Stimulated activated CD8-positive, alpha-beta memory T cell treated with anti-CD3 and anti-CD28 coated beads, Interleukin-4, amount 100 ng/mL, for 24 hours (primary cell): ENCODE measurements at regions not wholly inside any gene's neighbourhood (a gene's known extent, or its start where the extent isn't known, plus 50 kb on each side); places are given as distances from the start of the nearest gene placed in this dataset.

Experiments
- DNase-seq: peaks from one replicate; pipeline ENCODE4 v3.0.0-alpha.2; 2020; ENCODE audit warnings: low read depth

DNA sequence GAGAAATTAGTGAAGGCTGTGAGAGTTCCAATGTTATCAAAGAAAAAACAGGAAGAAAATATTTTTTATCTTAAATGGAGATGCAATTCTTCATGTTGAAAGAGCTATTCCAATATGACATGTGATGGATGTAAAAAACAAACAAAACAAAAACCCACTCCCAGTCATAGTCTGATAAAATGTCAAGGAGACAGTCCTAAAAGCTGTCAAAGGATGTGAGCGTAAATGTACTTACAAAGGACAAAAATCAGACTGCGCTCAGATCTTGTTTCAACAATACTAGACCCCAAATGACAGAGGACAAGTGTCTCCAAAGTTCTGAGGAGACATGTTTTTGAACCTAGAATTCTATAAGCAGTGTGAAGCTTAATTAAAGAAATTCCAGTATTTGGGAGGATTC is 265.8 kb downstream of the PLPP3 start:
- no peak for DNase-seq

DNA sequence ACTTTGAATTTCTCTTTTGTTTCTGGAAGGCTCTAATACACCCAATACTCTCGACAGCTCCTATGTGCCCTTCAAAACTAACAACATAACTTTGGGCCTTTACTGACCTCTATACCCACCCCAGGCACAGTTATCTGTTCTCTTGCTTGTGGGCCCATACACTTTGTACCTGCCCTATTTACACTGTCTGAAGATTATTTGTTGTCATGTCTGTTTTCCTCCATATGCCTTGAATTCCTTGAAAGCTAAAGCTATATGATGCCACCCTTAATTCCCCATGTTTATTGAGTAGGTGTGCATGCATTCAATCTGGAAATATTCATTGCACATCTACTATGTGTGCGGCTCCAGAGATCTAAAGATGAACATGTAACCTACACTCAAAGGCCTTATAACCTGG is 267.6 kb downstream of the PLPP3 start:
- DNase-seq: no peak

DNA sequence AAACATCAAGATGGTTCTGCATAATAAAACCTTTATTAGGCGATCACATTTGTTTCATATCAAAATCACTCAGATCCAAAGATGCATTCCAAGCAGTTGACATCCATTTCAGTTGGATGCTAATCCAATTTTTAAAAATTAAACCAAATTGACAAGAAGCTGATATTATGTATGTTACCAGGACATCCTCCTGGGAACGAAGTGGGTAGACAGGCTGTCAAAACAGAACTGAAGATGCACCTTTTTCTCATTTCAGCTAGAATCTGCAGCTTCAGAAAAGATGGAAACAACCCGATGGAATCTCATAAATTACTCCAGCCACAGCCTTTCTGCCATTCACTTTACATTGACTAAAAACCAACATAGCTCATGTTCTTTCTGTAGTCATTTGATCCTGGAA is 268.4 kb downstream of the PLPP3 start:
- no peak for DNase-seq

DNA sequence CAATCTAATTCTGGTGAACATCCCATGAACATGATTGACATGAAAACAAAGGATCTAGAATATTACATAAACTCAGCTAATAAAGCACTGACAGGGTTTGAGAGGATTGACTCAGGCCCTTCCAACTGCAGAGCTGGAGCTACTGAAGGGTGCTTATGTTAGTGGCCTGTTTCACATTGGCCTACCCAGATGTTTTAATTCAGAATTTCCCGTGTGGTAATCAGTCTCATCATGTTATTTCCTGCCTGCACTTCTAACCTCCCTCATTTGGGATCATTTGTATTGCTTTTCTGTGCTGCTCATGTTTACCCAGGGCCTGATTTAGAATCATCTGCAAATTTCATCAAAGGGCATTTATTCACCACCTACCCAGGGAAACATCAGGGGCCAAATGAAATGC is 270.3 kb downstream of the PLPP3 start:
- no peak for DNase-seq

DNA sequence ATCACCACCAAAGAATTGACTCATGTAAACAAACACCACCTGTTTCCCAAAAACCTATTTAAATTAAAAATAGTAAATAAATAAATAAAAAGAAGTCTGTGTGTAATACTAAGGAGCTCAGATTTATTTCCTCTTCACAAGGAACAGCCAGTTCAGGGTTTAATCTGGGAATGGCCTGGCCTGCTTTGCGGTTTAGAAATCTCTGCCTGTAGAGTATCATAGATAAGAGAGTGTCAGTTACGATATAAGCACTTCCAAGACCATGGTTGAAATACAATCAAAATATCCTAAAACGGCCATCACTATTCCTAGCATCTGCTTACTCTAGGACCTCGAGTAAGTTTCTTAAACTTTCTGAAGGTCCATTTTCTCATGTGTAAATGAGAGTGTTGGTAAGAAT is 274.4 kb downstream of the PLPP3 start:
- no peak for DNase-seq

DNA sequence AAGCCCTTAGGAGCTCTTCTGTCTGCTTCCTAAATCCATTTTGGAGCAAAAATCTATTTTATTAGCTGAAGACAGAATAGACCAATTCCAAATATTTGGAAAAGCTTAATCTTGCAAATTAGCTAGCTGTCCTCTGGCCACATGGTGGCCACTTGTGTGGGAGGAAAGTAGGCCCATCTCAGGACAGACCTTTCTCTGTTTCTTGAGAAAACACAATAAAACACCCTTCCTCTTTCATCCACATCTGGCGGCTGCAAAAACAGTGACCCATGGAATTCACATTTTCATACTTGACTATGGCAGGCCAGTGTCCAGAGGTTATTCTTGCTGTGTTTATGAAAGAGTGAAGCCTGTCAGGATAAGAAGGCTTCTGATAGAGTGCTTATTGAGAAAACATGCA is 275.6 kb downstream of the PLPP3 start:
- no peak for DNase-seq

DNA sequence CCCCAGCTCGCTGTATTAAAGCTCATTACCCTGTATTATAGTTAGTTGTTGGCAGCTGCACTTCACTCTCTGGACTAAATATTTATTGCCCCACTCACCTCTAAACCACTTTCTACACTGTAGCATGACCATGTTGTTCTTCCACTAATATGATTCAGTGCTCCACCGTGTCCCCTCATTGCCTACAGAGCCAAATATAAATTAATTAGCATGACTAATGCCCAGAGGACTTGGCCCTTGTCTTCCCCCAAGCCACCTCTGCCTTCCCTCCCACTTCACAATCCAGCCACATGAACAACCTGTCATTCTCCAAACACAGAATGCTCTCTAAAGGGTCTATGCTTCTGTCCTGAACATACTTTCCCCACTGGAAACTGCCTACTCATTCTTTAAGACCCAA is 276.5 kb downstream of the PLPP3 start:
- no peak for DNase-seq

DNA sequence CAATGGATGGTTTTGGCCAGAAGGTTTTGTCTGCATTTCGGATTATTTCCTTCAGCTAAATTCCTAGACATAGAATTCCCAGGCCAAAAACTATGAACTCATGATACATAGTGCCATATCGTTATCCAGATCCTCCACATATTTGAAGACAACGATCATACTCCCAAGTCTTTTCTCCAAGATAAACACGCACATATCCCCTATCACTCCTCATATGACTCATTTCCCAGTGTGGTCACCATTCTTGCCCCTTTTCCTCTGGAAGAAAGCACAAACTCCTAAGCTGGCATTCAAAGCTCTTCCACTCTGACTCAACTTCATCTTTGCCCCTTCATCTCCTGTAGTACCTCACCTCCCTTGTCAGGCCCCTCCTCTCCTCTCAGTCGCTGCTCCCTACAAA is 277.6 kb downstream of the PLPP3 start:
- DNase-seq: no peak

DNA sequence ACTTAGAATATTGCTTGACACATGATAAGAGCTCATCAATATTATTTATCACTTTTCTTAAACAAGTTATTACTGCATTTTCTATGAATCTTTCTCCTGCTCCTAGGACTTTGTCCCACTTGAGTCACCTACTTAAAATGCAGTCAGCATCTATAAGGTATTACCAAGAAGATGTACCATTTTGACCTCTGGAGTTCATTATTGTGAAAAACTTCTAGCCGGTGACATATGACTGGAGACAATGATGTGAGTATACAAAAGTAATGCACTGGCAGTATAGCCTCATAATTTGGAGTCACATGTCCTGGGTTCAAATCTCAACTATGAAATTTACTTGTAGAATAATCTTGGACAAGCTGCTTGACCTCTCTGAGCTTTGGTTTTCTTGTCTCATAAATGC is 278.5 kb downstream of the PLPP3 start:
- DNase-seq: no peak

DNA sequence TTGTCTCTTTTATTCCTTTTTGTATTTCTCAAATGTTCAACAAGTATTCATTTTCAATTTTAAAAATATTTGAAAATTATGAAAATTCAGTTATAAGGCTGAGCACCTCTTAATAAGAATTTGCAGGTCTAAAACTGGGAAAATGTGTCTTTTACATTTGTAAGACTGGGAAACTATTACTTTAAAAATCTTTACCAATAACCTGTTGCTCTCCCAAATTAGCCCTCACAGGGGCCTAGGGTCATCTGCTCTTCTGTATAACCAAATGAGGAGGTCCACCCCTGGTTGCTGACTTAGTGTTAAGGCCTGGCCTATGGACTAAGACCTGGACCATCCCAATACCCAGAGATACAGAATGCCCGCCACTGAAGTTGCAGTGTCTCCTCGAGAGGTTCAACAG is 280.5 kb downstream of the PLPP3 start:
- DNase-seq: no peak

DNA sequence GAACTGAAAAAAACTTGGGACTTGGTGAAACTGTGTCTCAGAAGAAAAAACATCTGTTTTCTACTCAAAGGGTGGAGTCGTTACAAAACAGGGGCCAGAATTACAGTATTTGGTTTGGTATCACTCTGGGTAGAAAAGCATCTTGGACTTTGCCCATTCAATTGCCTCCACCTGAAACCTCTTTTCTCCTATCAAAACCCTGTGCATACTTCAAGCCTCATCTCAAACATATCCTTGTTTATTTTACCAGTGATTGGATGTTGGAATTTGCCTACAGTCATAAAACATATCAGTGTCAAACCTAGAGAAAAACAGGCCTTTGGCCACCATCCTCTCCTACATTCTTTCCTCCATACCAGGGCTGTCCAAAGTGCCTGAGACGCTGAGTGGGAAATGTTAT is 281.5 kb downstream of the PLPP3 start:
- DNase-seq: no peak

DNA sequence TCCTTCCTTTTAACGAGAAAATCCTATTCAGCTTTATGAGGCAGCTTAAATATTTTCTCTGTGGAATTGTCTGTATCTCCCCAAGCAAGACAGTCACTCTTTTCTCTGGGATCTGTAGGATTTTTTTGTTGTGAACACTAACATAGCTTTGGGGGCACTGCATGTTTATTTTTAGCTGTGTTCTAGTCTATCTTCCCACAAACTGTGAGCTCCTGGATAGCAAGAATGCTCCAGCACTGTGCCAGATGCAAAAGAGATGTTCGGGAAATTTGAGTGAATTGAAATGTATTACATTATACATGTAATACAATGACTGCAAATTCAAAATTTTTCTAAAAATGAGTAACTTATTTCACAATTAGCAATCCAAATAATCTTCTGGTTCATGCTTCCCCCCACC is 282.2 kb downstream of the PLPP3 start:
- DNase-seq: no peak

DNA sequence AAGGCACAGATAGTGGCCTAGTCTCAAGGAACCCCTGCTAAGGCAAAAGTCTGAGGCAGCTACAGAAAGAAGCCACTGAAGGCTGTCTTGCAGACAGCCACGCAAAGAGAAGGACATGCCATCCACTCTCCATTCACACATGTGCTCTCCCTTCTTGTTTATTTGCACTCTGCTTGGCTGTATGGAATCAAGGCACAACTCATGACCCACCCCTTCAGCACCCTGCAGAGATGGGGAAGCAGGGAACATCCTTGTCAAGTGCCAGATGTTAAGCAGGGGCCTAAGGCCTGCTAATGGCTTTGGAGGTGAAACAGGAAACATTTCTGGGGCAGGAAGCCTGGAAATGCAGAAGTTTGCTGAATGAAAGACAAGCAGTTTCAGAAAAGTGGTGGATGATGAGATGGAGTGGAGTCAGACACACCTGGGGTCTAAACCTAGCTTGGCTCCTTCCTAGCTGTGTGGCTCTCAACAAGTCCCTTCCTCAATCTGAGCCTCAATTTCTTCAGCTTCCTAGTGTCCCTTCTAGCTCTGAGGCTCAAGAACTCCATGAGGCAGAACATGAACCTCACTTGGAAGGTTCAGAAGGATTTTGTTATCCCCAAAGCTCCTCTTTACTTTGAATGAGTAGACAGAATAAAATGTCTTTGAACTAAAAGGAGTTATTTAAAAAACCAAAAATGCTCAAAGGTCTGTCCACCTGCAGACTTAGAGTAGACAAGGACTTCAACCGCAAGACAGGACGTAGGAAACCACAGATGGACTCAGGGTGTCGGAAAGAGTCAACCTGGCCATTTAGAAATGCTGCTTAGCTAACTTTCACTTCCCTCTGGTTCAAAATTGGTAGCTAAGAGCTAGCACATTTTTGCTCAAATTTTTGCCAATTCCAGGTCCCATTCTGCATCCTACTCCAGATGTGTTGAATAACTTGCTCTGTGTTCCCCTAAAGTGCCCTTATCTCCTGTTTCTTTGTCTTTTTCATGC is 283.1 kb downstream of the PLPP3 start:
- no peak for DNase-seq

DNA sequence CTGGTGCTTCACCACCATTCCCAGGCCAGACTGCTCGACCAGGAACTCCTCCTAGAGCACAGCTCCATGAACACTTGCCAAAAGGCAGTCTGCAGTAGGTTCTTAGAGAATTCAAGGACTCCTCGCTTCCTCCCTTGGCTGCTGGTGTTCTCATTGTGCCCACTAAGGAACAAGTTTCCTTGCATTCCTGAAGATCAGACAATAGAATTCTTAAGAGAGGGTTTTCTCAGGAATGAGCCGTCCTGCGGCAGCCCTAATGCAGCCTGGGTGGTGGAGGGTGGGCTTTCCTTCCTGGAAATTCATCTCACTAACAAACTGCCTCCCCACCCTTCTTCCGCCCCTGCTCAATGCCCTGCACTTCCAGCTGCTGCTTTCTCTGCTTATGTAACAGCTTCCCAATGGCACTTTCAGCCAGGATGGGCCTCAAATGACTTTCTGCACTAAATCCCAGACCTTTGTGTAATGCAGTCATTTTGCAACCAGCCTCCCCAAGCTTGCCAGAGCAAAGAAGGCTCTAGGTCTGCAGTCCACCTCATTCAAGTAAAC is 287.9 kb downstream of the PLPP3 start:
- no peak for DNase-seq

DNA sequence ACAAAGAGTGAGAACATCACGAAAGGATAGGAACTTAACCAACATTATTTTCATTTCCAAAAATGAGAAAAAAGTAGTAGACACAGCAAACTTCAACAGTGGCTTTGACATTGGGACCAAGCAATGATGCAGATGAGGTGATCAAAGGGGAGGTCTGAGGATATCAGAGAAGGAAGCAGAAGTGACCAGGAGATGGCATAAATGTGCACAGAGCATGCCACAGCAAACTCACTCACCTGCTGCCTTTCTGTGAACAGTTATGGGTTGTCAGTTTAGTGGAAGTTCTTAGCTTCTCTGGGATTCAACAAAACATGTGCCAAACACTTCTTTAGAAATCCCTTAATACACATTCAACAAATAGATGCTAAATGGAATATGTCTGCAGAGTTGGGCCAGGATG is 290.1 kb downstream of the PLPP3 start:
- DNase-seq: no peak

DNA sequence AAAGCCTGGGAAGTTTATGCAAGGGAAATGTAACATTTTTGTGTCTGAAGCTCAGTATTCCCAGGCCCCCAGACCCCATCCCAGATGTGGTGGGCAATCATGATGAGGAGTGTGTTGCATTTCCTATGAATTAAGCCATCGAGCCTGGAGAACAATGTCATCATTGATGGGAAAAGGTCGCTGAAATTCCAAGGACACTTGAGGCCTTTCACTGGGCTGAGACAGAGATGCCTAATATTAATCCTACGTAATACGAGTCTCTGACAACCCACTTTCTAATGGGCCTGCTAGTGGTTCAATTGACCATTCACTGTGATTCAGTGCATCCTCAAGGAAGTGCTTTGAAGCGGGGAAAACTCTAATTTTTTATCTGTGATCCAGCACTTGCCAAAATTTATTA is 291.6 kb downstream of the PLPP3 start:
- no peak for DNase-seq

DNA sequence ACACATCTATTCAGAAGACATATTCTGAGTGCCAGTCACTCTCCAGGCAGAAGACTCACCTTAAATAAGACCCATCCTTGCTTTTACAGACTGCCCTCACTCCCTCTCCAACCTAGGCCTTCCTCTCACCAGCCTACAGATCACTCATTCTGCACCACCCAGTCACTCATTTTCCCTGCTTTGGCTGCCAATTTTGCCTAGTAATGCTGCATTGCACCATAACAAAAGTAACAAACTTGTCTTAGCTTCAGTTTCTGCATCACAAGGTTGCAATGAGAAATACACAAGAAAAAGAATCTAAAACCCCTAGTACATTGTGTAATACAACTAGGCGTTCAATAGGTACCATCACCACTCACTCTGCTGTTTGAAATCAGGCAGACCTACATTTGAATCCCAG is 292.4 kb downstream of the PLPP3 start:
- DNase-seq: no peak

DNA sequence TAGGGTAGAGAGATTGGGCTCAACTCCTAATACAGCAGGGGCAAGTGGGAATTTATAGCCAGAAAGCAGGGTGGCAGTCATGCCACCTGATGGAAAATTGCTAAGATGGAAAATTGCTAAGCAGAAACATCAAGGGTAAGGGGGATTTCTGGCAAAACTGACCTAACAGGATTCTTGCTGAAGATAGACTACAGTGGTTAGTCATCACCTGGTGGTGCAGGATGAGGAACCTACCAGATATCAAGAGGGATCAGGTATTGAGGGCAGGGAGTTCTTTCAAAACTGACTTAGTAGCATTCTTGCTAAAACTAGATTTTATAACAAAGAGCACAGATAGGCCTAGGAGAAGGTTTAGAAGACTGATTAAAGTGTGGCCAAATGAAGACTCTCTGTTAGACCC is 292.9 kb downstream of the PLPP3 start:
- no peak for DNase-seq

DNA sequence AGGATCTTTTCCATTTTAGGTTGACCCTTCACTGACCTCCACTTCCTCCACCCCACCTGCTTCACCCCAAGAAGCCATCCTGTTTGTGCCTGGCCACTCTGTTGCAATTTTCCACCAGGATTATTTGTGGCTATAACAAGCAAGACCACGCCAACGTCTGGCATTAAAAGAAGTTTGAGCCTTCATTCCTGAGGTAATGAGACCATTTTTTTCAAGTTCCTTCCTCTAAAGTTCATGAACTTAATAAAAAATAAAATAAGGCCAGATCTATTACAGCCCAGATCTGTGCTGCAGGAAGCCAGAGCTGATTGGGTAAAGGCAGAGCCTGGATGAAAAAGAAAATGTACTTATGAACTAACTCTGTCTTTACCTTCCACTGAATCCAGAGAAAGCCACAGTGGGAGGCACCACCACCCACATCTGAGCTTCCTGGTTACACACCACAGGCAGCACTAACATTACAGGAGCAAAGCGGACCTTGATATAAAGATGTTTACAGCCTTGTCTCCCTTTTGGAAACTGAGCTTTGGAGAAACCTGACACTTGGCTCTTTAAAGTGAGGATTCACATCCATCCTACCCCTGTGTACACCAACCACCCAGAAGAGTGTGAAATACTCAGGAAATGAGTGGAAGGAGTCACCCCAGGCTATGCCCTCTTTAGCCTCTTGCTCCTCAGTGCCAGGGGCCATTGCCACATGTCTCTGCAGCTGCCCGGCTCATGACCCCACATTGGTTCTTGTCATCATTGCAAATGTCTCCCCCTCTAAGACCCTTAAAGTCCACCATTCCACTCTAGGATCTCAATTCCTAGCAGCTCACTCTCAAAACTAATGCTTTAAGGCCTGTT is 293.6 kb downstream of the PLPP3 start:
- DNase-seq: no peak

DNA sequence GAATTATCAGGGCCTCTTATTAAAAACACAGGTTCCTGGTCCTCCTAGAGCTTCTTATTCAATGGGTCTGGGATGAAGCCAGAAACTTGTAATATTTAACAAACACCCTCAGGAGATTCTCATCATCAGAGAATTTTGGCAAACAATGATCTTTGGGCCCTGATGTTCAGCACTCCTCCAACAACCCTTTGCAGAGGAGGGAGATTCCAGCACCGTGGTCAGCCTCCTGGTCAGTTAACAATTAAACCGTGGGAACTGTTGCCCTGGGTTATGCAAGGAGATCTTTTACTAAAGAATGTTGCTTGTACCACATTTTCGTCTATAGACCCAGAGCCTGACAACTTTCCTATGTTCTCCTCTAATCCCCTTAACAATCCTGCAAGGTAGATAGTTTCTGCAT is 294.4 kb downstream of the PLPP3 start:
- no peak for DNase-seq

DNA sequence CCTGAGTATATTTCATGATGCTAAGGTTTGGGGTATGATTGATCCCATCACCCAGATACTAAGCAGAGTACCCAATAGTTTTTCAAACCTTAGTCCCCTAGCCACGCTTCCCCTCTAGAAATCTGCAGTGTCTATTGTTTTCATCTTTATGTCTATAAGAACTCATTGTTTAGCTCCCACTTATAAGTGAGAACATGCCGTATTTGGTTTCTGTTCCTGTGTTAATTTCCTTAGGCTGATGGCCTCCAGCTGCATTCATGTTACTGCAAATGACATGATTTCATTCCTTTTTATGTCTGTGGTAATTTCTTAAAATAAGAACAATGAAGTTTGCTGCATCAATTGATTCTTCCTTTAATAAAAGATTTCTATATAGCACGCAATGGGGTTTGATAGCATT is 301.3 kb downstream of the PLPP3 start:
- no peak for DNase-seq

DNA sequence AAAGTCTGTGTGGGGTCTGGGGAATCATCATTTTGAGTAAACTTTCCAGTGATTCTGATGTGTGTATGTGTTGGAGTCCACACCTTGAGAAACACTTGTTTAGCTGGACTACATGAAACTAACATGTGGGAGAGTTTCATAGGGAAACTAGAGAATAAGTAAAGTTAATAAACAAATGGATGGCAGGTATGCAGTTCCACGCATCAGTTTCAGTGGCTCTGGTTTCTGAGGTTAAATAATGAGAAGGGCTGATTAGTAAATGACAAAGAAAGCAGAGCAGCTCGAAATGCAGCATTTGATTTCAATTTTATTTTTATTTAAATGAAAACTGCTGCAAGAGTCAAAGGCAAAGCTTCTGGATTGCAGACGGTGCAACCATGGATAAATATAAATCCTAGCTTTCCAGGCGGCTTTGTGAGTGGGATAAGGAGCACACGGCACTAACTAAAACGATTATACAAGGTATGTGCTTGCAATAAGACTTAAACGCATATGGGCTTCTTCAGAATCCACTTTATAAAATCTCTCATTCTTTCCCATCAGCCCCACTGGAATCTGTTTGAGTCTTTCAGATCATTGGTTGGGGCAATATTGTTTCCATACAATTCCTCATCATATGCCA is 310.7 kb downstream of the PLPP3 start:
- no peak for DNase-seq

DNA sequence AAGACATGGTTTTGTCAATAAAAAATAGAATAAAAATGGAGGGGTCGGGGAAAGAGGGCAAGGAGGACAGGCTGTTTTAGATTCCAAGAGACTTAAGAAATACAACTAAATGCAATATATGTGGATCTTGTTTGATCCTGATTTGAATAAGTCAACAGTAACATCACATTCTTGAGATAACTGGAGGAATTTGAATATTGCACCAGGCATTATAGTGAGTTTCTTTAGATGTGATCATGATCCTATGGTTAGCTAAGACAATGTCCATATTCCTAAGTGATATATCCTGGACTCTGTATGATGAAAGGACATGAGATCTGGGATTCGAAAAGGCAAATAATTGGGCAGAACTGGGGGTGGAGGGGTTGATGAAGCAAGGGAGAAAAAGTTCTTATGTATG is 311.8 kb downstream of the PLPP3 start:
- DNase-seq: no peak
